ENCODE measurements at regions not wholly inside any gene's neighbourhood (a gene's known extent, or its start where the extent isn't known, plus 50 kb on each side); places are given as distances from the start of the nearest gene placed in this dataset.
A peak's percentile ranks its signal among the peaks of the same experiment; 100 is the strongest.
"Not testable (repeated sequence)": the region's sequence is repeated elsewhere in the genome, so short reads cannot be mapped to it uniquely, and the experiment has no call there.

DNA sequence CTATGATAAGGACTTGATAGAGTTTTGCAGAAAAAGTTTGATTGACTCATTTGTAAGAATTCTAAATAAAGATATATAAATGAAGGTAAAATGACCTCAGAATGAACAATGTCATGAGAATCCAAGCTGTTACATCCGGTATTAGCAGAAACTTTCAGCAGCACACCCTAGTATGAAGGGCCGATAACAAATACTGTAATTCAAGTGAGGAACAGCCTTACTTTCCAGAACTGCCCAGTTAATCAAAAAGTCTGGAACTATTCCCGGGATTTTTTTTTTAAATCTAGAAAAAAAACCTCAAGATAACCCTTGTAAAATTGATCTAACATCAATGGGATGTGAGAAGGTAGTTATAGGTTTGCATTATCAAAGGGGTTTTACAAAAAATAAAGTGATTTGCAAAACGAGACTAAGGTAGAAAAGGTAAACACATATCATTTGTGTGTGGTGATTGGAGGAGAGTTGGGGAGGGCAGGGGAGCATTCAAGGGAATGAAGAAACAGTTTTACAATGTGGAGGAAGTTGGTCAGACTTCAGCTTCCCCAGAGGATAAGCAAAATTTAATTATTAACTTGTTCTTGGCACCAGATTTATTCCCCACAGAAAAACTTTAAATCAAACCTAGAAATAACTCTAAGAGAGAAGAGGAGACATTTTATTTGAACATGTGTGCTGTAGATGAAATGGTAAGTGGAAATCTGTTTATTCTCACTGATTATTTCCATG, 75.9 kb upstream of the VCAM1 start:
- TF ChIP-seq CTCF (IDR thresholded peaks at IDR 0.05; ENCODE audit: insufficient read depth, low read length) = no peak

GRCh38 chr1:100646001-100646400, 73.5 kb upstream of the VCAM1 start:
- no peak for TF ChIP-seq CTCF (IDR thresholded peaks at IDR 0.05; ENCODE audit: insufficient read depth, low read length)
- DNase-seq (ENCODE audit: low read depth) = no peak
- H3K4me3 ChIP-seq (ENCODE audit: low read depth, low read length) = no peak overlapping the region

More for the DNA sequence above, 75.9 kb upstream of the VCAM1 start:
- H3K4me3 ChIP-seq (ENCODE audit: low read depth, low read length) = no peak overlapping the region
- DNase-seq (ENCODE audit: low read depth) = peak; percentile 44

- H3K4me3 ChIP-seq (ENCODE audit: low read depth, low read length) = no peak overlapping the region
- no peak for TF ChIP-seq CTCF (IDR thresholded peaks at IDR 0.05; ENCODE audit: insufficient read depth, low read length)
- no peak for DNase-seq (ENCODE audit: low read depth)
Measured at GRCh38 chr1:100649146-100649545, 70.4 kb upstream of the VCAM1 start.

DNA sequence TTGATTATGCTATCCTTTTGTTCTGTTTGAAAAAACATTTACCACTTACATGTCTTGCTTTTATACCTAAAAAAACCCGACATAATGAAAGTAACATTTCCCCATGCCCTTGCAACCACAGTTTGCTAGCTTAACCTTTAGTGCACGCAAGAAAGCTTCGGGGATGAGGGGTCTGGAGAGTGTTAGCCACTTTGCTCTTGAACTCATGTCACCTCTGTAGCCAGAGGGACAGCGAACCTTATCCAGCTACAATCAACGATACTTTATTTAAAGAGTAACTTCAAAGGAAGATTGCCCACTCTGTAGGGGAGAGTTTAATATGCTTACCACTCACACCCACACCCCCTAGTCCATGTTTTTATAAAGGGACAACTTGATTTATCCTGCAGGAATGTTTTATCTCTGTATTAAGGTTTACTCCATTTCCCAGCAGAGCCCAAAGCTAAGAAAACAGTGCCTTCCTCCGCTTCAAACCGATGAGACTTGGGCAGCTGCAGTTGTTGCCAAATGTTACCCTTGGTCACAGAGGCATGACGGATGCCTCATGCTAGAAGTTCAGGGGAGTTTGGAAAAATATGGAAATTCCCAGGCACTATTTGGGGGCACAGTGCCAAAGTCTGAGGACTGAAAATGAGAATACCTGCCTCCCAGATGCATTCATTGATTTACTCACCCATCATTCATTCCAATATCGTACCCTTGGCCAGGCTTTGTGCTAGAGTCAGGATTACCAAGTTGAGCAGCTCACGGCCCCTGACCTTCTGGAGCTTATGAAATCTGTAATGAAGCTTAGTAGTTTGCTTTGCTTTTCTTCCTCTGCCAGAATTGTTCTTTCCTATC, 61.4 kb upstream of the VCAM1 start:
- no peak for DNase-seq (ENCODE audit: low read depth)
- H3K4me3 ChIP-seq (ENCODE audit: low read depth, low read length) = no peak overlapping the region
- no peak for TF ChIP-seq CTCF (IDR thresholded peaks at IDR 0.05; ENCODE audit: insufficient read depth, low read length)

DNA sequence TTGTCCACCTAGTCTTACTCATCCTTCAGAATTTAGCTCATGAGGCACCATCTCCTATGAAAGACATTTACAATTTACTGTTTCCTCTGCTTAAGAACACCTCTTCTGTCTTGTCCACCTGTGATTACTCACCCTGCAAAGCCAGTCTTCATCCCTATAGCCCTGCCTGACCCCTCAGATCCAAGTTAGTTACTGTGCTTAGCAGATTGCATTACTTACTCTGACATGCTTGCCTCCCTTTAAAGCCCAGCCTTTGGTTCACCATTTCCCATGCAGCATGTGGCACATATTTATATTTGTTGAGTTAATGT, 60.9 kb upstream of the VCAM1 start:
- DNase-seq (ENCODE audit: low read depth) = no peak
- no peak for TF ChIP-seq CTCF (IDR thresholded peaks at IDR 0.05; ENCODE audit: insufficient read depth, low read length)
- no peak overlapping the region for H3K4me3 ChIP-seq (ENCODE audit: low read depth, low read length)

GRCh38 chr1:100661176-100661575, 58.4 kb upstream of the VCAM1 start:
- no peak for DNase-seq (ENCODE audit: low read depth)
- TF ChIP-seq CTCF (IDR thresholded peaks at IDR 0.05; ENCODE audit: insufficient read depth, low read length) = no peak
- H3K4me3 ChIP-seq (ENCODE audit: low read depth, low read length) = no peak overlapping the region

- not testable (repeated sequence) for H3K4me3 ChIP-seq (ENCODE audit: low read depth, low read length); DNase-seq (ENCODE audit: low read depth)
Measured at GRCh38 chr1:100668494-100668893, 51.0 kb upstream of the VCAM1 start.
